ENCODE measurements at regions not wholly inside any gene's neighbourhood (a gene's known extent, or its start where the extent isn't known, plus 50 kb on each side); places are given as distances from the start of the nearest gene placed in this dataset.

- TF ChIP-seq TAF1 (IDR thresholded peaks at IDR 0.05; ENCODE audit: borderline replicate concordance, low read depth, low read length): no peak
- no peak for TF ChIP-seq POLR2A (IDR thresholded peaks at IDR 0.05; ENCODE audit: low read depth, low read length)
These were observed 1748.6 kb downstream of the BRINP3 start for GRCh38 chr1:188729039-188729438.

Measured in GM12892 (cell line).